Osteoblast (primary cell): ENCODE measurements at regions not wholly inside any gene's neighbourhood (a gene's known extent, or its start where the extent isn't known, plus 50 kb on each side); places are given as distances from the start of the nearest gene placed in this dataset.

Source experiments
- DNase-seq: peaks from one replicate; pipeline ENCODE4 v3.0.0; 2011; ENCODE audit warnings: low spot score, mixed read lengths; ENCODE audit not compliant: insufficient read length; ENCODE audit errors: missing footprints
- H2AFZ ChIP-seq: 2 replicates; pipeline ENCODE4 v1.6.0; 2011; ENCODE audit warnings: mild to moderate bottlenecking, low read length
- H3K27ac ChIP-seq: 2 replicates; pipeline ENCODE4 v1.5.1; 2011; ENCODE audit warnings: mild to moderate bottlenecking, low read depth, low read length, moderate library complexity
- H3K27me3 ChIP-seq: 2 replicates; pipeline ENCODE4 v1.6.0; 2012; ENCODE audit warnings: mild to moderate bottlenecking, control low read depth, inconsistent platforms, low read length, moderate library complexity; ENCODE audit not compliant: insufficient read depth
- H3K36me3 ChIP-seq: 2 replicates; pipeline ENCODE4 v1.5.1; 2011; ENCODE audit warnings: mild to moderate bottlenecking, low read length, control low read depth, moderate library complexity; ENCODE audit not compliant: insufficient read depth
- H3K4me1 ChIP-seq: 2 replicates; pipeline ENCODE4 v1.5.1; 2011; ENCODE audit warnings: mild to moderate bottlenecking, low read length, control low read depth, moderate library complexity; ENCODE audit not compliant: insufficient read depth
- H3K4me2 ChIP-seq: 2 replicates; pipeline ENCODE4 v1.6.0; 2011; ENCODE audit warnings: mild to moderate bottlenecking, low read length; ENCODE audit not compliant: insufficient read depth
- H3K4me3 ChIP-seq: fragments of 200-600 bp; sonication (generic); 3 replicates; pipeline ENCODE4 v1.5.1; 2012; ENCODE audit warnings: mild to moderate bottlenecking, low read length, inconsistent platforms; ENCODE audit not compliant: insufficient read depth
- H3K79me2 ChIP-seq: 2 replicates; pipeline ENCODE4 v1.6.0; 2012; ENCODE audit warnings: mild to moderate bottlenecking, low read length, control low read depth, inconsistent platforms; ENCODE audit not compliant: insufficient read depth
- H3K9me3 ChIP-seq: 2 replicates; pipeline ENCODE4 v1.5.1; 2011; ENCODE audit warnings: low read depth, low read length, control low read depth
- H4K20me1 ChIP-seq: 2 replicates; pipeline ENCODE4 v1.6.0; 2012; ENCODE audit warnings: mild to moderate bottlenecking, low read length, control low read depth; ENCODE audit not compliant: insufficient read depth
- TF ChIP-seq, protein P1 (sequence below): IDR thresholded peaks from 2 replicates; pipeline ENCODE4 v1.5.1; 2011; ENCODE audit warnings: mild to moderate bottlenecking, low read depth, low read length, moderate library complexity; ENCODE audit errors: extremely low read depth

GRCh38 chr10:3622845-3623621 is 162.0 kb downstream of the KLF6 start:
- H3K36me3 ChIP-seq, result no peaks in the 10 kb centered on the region
- H3K4me1 ChIP-seq, result peaks cover 36% of the 10 kb centered on the region
- no peaks in the 10 kb centered on the region for H3K27me3 ChIP-seq
- no peak overlapping the region for H3K4me3 ChIP-seq
- no peak for DNase-seq
- TF ChIP-seq, protein P1, sequence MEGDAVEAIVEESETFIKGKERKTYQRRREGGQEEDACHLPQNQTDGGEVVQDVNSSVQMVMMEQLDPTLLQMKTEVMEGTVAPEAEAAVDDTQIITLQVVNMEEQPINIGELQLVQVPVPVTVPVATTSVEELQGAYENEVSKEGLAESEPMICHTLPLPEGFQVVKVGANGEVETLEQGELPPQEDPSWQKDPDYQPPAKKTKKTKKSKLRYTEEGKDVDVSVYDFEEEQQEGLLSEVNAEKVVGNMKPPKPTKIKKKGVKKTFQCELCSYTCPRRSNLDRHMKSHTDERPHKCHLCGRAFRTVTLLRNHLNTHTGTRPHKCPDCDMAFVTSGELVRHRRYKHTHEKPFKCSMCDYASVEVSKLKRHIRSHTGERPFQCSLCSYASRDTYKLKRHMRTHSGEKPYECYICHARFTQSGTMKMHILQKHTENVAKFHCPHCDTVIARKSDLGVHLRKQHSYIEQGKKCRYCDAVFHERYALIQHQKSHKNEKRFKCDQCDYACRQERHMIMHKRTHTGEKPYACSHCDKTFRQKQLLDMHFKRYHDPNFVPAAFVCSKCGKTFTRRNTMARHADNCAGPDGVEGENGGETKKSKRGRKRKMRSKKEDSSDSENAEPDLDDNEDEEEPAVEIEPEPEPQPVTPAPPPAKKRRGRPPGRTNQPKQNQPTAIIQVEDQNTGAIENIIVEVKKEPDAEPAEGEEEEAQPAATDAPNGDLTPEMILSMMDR, result no peak
- H3K27ac ChIP-seq, result peak overlapping the region; percentile 85
- peak overlapping the region; percentile 67 for H3K4me2 ChIP-seq
- H3K9me3 ChIP-seq, result no peaks in the 10 kb centered on the region
- H3K79me2 ChIP-seq, result peaks cover 3% of the 10 kb centered on the region
- H4K20me1 ChIP-seq, result no peaks in the 10 kb centered on the region
- H2AFZ ChIP-seq, result no peak overlapping the region

GRCh38 chr10:3622427-3622826 is 162.6 kb downstream of the KLF6 start:
- Histone ChIP-seq H3K9me3 (no peaks in the 10 kb centered on the region), H3K27me3 (no peaks in the 10 kb centered on the region), H3K79me2 (peaks cover 3% of the 10 kb centered on the region), H4K20me1 (no peaks in the 10 kb centered on the region), H3K36me3 (no peaks in the 10 kb centered on the region), H3K4me1 (peaks cover 36% of the 10 kb centered on the region), H3K4me2 (peak overlapping the region; percentile 67), H3K27ac (peak overlapping the region; percentile 85), H3K4me3 (no peak overlapping the region), H2AFZ (no peak overlapping the region)
- TF ChIP-seq, protein P1, result no peak
- DNase-seq, result no peak

- H3K27me3 ChIP-seq, result no peaks in the 10 kb centered on the region
- TF ChIP-seq, protein P1, result no peak
Measured at GRCh38 chr10:3620818-3621217, 164.2 kb downstream of the KLF6 start.

GRCh38 chr10:3619241-3619640 is 165.8 kb downstream of the KLF6 start:
- Histone ChIP-seq H3K9me3 (no peaks in the 10 kb centered on the region), H3K4me1 (peaks cover 18% of the 10 kb centered on the region), H3K36me3 (no peaks in the 10 kb centered on the region), H3K79me2 (peaks cover 3% of the 10 kb centered on the region), H3K27ac (no peak overlapping the region), H3K4me2 (no peak overlapping the region), H4K20me1 (no peaks in the 10 kb centered on the region), H3K4me3 (no peak overlapping the region), H3K27me3 (no peaks in the 10 kb centered on the region), H2AFZ (no peak overlapping the region)
- TF ChIP-seq, protein P1, result no peak
- no peak for DNase-seq

More at GRCh38 chr10:3620818-3621217, 164.2 kb downstream of the KLF6 start:
- H4K20me1 ChIP-seq, result no peaks in the 10 kb centered on the region
- peaks cover 34% of the 10 kb centered on the region for H3K4me1 ChIP-seq
- no peak overlapping the region for H3K4me3 ChIP-seq
- H3K9me3 ChIP-seq, result no peaks in the 10 kb centered on the region
- no peak overlapping the region for H3K27ac ChIP-seq
- peaks cover 3% of the 10 kb centered on the region for H3K79me2 ChIP-seq
- DNase-seq, result no peak
- no peak overlapping the region for H2AFZ ChIP-seq
- no peaks in the 10 kb centered on the region for H3K36me3 ChIP-seq
- H3K4me2 ChIP-seq, result no peak overlapping the region
